ENCODE measurements at regions not wholly inside any gene's neighbourhood (a gene's known extent, or its start where the extent isn't known, plus 50 kb on each side); places are given as distances from the start of the nearest gene placed in this dataset.
"Not testable (repeated sequence)": the region's sequence is repeated elsewhere in the genome, so short reads cannot be mapped to it uniquely, and the experiment has no call there.

- not testable (repeated sequence) for TF ChIP-seq CTCF, POLR2A, POLR2AphosphoS5 (IDR thresholded peaks at IDR 0.05)
Measured at GRCh38 chr12:22826446-22826981, 201.5 kb downstream of the ETNK1 start.
